PFSK-1 (cell line): ENCODE measurements at regions not wholly inside any gene's neighbourhood (a gene's known extent, or its start where the extent isn't known, plus 50 kb on each side); places are given as distances from the start of the nearest gene placed in this dataset.

Experiments
- FOXP2 ChIP-seq: optimal IDR thresholded peaks from 2 replicates; pipeline ENCODE3; 2011; ENCODE audit warnings: borderline replicate concordance, control low read depth, inconsistent platforms; ENCODE audit not compliant: insufficient read depth; ENCODE audit errors: extremely low read length, extremely low read depth
- POLR2AphosphoS5 ChIP-seq: IDR thresholded peaks from 2 replicates; pipeline ENCODE4 v1.6.1; 2012; ENCODE audit warnings: low read depth, mild to moderate bottlenecking, control low read depth, low read length, moderate library complexity
- SIN3A ChIP-seq: IDR thresholded peaks from 2 replicates; pipeline ENCODE4 v1.6.1; 2012; ENCODE audit warnings: mild to moderate bottlenecking, low read length, moderate library complexity, borderline replicate concordance; ENCODE audit not compliant: insufficient read depth
- TAF1 ChIP-seq: IDR thresholded peaks from 2 replicates; pipeline ENCODE4 v1.6.1; 2012; ENCODE audit warnings: low read length, control low read depth, borderline replicate concordance; ENCODE audit not compliant: insufficient read depth
- TF ChIP-seq, protein P1 (sequence below), 2 experiments: IDR thresholded peaks; 2 replicates each; pipeline versions ENCODE4 v1.6.1 to v1.8.0; 2011 to 2012; ENCODE audit warnings: low read depth in 2 of 2, low read length in 2 of 2, control low read depth in 1 of 2, inconsistent platforms in 1 of 2, mild to moderate bottlenecking in 1 of 2, moderate library complexity in 1 of 2; ENCODE audit not compliant: insufficient read depth in 1 of 2

DNA sequence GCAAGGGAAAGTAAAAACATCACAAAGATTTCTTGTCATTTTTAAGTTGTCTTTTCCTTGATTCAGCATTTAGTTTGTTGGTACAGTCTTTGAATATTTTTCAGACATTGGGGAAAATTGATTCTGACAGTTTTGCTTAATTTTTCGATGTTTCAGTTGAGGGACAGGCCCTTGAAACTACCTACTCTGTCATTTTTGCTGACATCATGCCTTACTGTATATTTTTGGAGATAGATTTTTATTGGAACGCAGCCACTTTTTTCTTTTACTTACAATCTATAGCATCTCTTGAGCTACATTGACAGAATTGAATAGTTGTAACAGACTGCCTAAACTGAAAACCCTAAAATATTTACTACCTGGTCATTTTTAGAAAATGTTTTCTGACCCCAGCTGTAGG lies 297.1 kb upstream of the KIF2B start:
- no peak for TF ChIP-seq FOXP2
- no peak for TF ChIP-seq TAF1
- TF ChIP-seq, protein P1, sequence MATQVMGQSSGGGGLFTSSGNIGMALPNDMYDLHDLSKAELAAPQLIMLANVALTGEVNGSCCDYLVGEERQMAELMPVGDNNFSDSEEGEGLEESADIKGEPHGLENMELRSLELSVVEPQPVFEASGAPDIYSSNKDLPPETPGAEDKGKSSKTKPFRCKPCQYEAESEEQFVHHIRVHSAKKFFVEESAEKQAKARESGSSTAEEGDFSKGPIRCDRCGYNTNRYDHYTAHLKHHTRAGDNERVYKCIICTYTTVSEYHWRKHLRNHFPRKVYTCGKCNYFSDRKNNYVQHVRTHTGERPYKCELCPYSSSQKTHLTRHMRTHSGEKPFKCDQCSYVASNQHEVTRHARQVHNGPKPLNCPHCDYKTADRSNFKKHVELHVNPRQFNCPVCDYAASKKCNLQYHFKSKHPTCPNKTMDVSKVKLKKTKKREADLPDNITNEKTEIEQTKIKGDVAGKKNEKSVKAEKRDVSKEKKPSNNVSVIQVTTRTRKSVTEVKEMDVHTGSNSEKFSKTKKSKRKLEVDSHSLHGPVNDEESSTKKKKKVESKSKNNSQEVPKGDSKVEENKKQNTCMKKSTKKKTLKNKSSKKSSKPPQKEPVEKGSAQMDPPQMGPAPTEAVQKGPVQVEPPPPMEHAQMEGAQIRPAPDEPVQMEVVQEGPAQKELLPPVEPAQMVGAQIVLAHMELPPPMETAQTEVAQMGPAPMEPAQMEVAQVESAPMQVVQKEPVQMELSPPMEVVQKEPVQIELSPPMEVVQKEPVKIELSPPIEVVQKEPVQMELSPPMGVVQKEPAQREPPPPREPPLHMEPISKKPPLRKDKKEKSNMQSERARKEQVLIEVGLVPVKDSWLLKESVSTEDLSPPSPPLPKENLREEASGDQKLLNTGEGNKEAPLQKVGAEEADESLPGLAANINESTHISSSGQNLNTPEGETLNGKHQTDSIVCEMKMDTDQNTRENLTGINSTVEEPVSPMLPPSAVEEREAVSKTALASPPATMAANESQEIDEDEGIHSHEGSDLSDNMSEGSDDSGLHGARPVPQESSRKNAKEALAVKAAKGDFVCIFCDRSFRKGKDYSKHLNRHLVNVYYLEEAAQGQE (IDR thresholded peaks at IDR 0.05; ENCODE audit: insufficient read depth in 1 of 2, low read depth in 2 of 2, low read length in 2 of 2), result no peak
- no peak for TF ChIP-seq SIN3A
- TF ChIP-seq POLR2AphosphoS5, result no peak

DNA sequence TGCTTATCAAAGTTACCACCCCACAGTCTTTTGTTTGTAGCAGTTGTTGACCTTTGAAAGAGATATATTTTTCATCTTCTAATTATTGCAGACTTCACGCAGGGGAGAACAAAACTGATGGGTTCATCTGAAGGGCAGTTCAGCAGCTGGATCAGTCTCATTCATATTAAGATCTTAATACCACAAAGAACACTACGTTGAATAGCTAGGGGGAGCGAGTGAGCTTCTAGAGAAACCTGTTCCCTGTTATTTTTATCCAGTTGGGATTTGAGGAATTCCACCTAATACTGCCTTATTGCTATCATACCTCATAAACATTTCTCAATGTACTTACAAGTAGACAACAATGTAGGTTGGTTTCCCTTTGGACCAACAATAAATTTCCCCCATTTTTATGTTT lies 306.1 kb upstream of the KIF2B start:
- TF ChIP-seq FOXP2 (no peak), SIN3A (no peak), TAF1 (no peak), POLR2AphosphoS5 (no peak)
- TF ChIP-seq, protein P1 (IDR thresholded peaks at IDR 0.05; ENCODE audit: insufficient read depth in 1 of 2, low read depth in 2 of 2, low read length in 2 of 2), result no peak

GRCh38 chr17:53499277-53499676 lies 323.4 kb upstream of the KIF2B start:
- no peak for TF ChIP-seq SIN3A
- TF ChIP-seq, protein P1 (IDR thresholded peaks at IDR 0.05; ENCODE audit: insufficient read depth in 1 of 2, low read depth in 2 of 2, low read length in 2 of 2), result no peak

DNA sequence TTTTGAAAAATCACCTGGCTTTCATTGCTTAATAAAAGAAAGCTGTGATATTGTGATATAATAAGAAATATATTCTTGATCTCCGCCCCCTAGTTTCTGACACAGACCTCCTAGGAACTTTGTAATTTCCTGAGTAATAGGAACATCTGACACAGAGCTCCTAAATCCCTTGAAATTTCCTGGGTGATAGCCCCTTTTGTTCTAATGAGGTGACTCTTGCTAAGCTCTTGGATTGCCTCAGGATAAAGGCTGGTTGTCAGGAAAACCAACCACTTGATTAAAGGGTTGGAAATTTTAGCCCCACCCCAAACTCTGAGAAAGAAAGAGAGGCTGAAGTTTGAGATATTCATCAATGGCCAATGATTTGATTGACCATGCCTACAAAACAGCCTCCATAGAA lies 326.4 kb upstream of the KIF2B start:
- TF ChIP-seq SIN3A (no peak), POLR2AphosphoS5 (no peak), TAF1 (no peak), FOXP2 (no peak)
- TF ChIP-seq, protein P1 (IDR thresholded peaks at IDR 0.05; ENCODE audit: insufficient read depth in 1 of 2, low read depth in 2 of 2, low read length in 2 of 2), result no peak

GRCh38 chr17:53492532-53492931 lies 330.2 kb upstream of the KIF2B start:
- TF ChIP-seq, protein P1 (IDR thresholded peaks at IDR 0.05; ENCODE audit: insufficient read depth in 1 of 2, low read depth in 2 of 2, low read length in 2 of 2), result no peak
- TF ChIP-seq POLR2AphosphoS5 (no peak), TAF1 (no peak), FOXP2 (no peak), SIN3A (no peak)
